HEK293T (cell line): ENCODE measurements at regions not wholly inside any gene's neighbourhood (a gene's known extent, or its start where the extent isn't known, plus 50 kb on each side); places are given as distances from the start of the nearest gene placed in this dataset.
"Not testable (repeated sequence)": the region's sequence is repeated elsewhere in the genome, so short reads cannot be mapped to it uniquely, and the experiment has no call there.

Experiments
- BHLHE40 ChIP-seq: fragments of 450-650 bp; IDR thresholded peaks from 2 replicates; pipeline ENCODE4 v1.6.1; 2016; ENCODE audit warnings: mild to moderate bottlenecking, moderate library complexity, borderline replicate concordance
- ELF4 ChIP-seq: fragments of 450-650 bp; IDR thresholded peaks from 2 replicates; pipeline ENCODE4 v1.6.1; 2017; ENCODE audit warnings: antibody characterized with exemption
- FOXA1 ChIP-seq: fragments of 450-650 bp; IDR thresholded peaks from 2 replicates; pipeline ENCODE4 v1.6.1; 2016; ENCODE audit warnings: mild to moderate bottlenecking
- FOXK2 ChIP-seq: fragments of 450-650 bp; IDR thresholded peaks from 2 replicates; pipeline ENCODE4 v1.6.1; 2016; ENCODE audit warnings: mild to moderate bottlenecking
- FOXM1 ChIP-seq: fragments of 450-650 bp; IDR thresholded peaks from 2 replicates; pipeline ENCODE4 v1.6.1; 2017; ENCODE audit warnings: mild to moderate bottlenecking, borderline replicate concordance
- HDGF ChIP-seq: fragments of 450-650 bp; IDR thresholded peaks from 2 replicates; pipeline ENCODE4 v1.6.1; 2017; ENCODE audit warnings: antibody characterized with exemption, borderline replicate concordance
- L3MBTL2 ChIP-seq: fragments of 450-650 bp; conservative IDR thresholded peaks from 2 replicates; pipeline ENCODE4 v1.6.1; 2016; ENCODE audit warnings: mild to moderate bottlenecking
- LEF1 ChIP-seq: fragments of 450-650 bp; IDR thresholded peaks from 2 replicates; pipeline ENCODE4 v1.6.1; 2017; ENCODE audit warnings: mild to moderate bottlenecking, borderline replicate concordance
- SP1 ChIP-seq: fragments of 450-650 bp; IDR thresholded peaks from 2 replicates; pipeline ENCODE4 v1.6.1; 2017
- SUZ12 ChIP-seq: fragments of 450-650 bp; IDR thresholded peaks from 2 replicates; pipeline ENCODE4 v1.6.1; 2016; ENCODE audit warnings: mild to moderate bottlenecking
- TARDBP ChIP-seq: fragments of 450-650 bp; IDR thresholded peaks from 2 replicates; pipeline ENCODE4 v1.6.1; 2016
- ZNF384 ChIP-seq: fragments of 450-650 bp; IDR thresholded peaks from 2 replicates; pipeline ENCODE4 v1.6.1; 2016

DNA sequence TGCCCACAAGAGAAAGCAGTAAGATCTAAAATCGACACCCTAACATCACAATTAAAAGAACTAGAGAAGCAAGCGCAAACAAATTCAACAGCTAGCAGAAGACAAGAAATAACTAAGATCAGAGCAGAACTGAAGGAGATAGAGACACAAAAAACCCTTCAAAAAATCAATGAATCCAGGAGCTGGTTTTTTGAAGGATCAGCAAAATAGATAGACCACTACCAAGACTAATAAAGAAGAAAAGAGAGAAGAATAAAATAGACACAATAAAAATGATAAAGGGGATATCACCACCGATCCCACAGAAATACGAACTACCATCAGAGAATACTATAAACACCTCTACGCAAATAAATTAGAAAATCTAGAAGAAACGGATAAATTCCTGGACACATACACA, 110.0 kb upstream of the PPP1R9A start:
- not testable (repeated sequence) for TF ChIP-seq SP1, FOXA1, HDGF, FOXM1, ELF4, TARDBP, BHLHE40, ZNF384, L3MBTL2, LEF1, SUZ12, FOXK2
